ENCODE measurements at regions not wholly inside any gene's neighbourhood (a gene's known extent, or its start where the extent isn't known, plus 50 kb on each side); places are given as distances from the start of the nearest gene placed in this dataset.

DNA sequence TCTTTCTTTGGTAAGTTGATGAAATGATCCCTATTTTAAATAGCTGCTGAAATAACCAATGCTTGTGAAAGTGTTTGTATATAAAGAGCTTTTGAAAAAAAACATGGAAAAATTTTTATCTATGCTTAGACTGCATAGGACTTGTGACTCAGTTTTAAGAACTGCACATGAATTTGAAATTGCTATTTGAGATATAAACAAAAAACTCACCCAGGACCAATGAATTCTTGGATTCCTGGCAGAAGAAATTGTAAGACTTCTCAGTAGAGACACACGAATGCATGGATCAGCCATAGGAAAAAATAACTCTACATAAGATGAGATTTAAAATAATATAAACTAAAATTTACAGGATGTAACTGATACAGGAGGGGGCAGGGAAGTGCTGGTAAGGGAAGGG is 278.8 kb upstream of the SORCS1 start:
- TF ChIP-seq, protein P1, sequence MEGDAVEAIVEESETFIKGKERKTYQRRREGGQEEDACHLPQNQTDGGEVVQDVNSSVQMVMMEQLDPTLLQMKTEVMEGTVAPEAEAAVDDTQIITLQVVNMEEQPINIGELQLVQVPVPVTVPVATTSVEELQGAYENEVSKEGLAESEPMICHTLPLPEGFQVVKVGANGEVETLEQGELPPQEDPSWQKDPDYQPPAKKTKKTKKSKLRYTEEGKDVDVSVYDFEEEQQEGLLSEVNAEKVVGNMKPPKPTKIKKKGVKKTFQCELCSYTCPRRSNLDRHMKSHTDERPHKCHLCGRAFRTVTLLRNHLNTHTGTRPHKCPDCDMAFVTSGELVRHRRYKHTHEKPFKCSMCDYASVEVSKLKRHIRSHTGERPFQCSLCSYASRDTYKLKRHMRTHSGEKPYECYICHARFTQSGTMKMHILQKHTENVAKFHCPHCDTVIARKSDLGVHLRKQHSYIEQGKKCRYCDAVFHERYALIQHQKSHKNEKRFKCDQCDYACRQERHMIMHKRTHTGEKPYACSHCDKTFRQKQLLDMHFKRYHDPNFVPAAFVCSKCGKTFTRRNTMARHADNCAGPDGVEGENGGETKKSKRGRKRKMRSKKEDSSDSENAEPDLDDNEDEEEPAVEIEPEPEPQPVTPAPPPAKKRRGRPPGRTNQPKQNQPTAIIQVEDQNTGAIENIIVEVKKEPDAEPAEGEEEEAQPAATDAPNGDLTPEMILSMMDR (conservative IDR thresholded peaks at IDR 0.05): no peak
- TF ChIP-seq EZH2 (IDR thresholded peaks at IDR 0.05; ENCODE audit: low read depth): no peak

Data from PC-9 (cell line).